ENCODE measurements at regions not wholly inside any gene's neighbourhood (a gene's known extent, or its start where the extent isn't known, plus 50 kb on each side); places are given as distances from the start of the nearest gene placed in this dataset.
"Not testable (repeated sequence)": the region's sequence is repeated elsewhere in the genome, so short reads cannot be mapped to it uniquely, and the experiment has no call there.

- no peak for DNase-seq
These were observed 149.5 kb upstream of the RUNX1 start for GRCh38 chr21:35198565-35198964.

DNA sequence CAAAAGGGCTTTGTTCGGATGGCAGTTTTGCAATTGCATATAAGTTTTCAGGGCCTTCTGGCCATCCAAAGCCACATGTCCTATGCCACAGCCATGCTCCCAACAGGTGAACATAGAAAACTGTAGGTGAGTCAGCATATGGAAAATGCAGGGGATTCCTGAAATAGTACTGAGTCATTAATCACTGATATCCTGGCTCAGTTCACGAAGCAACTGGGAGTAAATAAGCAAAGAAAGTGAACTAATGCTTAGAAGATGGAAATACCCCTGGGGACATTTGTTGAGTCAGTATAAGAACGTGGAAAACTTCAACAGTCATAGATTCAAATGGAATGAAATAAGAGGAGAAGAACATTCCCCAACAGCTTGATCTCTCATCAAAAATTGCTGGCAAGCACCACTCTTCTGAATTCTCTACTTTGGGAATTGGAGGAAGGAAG, 148.9 kb upstream of the RUNX1 start:
- no peak for DNase-seq

- DNase-seq = no peak
These were observed 148.1 kb upstream of the RUNX1 start for GRCh38 chr21:35197191-35197590.

GRCh38 chr21:35196128-35196527, 147.0 kb upstream of the RUNX1 start:
- DNase-seq = no peak

DNA sequence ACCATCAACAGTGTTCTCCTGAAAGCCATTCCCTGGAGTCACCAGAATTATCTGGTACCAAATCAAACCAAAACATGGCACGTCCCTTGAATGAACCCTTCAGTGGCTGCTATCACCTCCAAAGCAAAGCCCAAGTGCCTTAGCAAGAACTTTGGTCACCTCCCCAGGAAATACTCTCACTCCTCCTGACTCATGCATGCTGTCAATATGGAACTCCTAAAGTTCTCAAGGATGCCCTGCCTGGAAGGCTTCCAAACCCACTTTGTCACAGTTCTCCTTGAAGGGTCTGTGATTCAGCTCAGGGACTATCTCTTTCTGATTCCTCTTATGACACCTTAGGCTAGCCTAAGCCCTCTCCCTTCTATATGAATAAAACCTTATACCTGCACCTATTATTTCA, 146.1 kb upstream of the RUNX1 start:
- no peak for DNase-seq

GRCh38 chr21:35191754-35192153, 142.7 kb upstream of the RUNX1 start:
- DNase-seq = no peak

GRCh38 chr21:35191128-35191527, 142.0 kb upstream of the RUNX1 start:
- no peak for DNase-seq

GRCh38 chr21:35190201-35190701, 141.1 kb upstream of the RUNX1 start:
- no peak for DNase-seq

DNA sequence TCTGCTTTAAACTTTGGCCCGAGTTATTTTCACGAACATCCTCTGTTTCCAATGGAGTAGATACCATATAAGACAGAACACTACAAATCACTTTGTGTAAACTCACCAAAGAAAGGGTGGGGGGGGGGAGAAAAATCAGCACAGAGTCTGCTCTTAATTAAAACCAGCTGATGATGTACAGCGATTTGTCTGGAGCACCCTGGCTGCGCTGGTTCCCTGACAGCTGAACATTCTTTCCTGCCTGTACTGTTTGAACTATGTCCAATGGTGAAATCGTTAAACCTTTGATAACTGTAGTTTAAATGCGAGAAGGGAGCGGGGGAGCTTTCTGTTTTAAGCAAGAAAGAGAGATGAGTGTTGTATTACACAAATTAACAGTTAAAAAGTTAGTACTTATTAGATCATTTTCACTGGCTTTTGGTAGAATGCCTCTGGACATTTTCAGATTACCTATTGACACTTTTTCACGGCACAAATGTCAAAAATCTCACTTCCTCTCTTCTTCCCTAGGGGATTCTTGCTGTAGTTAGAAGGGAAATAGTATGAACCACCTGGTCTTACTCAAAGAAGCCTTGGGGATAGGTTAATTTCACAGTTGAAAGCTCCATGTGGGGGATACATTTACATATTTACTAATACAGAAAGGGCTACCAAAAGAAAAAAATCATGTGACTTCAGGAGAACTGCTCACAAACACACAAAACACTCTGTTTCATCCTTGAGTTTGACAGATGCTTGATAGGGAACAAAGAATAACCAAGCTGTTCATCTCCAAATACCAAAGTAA, 140.2 kb upstream of the RUNX1 start:
- no peak for DNase-seq

- not testable (repeated sequence) for DNase-seq
These were observed 134.3 kb upstream of the RUNX1 start for GRCh38 chr21:35183389-35183788.

DNA sequence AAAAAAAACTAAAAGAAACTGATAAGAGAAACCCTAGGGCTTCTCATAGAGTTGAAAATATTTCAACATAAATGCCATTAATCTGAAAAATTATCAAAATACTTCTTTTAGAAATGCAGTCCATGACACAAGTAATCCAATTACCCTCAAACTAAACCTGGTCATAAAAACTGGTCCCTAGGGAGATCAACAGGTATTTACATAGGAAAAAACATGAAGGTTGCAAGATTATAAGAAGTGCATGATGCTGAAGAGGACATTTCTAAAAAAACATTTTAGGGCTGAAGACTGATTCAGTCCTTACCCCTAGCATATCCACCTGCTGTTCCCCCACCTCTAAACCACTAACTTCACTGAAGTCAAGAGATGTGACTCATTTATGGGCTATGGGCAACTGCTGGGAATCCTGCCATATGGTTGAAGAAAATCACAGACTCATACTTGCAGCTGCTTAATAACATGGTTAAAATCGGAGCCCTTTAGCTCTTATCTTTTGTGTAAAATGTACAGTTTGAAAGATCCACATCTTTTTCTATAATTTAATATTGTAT, 131.0 kb upstream of the RUNX1 start:
- no peak for DNase-seq

DNA sequence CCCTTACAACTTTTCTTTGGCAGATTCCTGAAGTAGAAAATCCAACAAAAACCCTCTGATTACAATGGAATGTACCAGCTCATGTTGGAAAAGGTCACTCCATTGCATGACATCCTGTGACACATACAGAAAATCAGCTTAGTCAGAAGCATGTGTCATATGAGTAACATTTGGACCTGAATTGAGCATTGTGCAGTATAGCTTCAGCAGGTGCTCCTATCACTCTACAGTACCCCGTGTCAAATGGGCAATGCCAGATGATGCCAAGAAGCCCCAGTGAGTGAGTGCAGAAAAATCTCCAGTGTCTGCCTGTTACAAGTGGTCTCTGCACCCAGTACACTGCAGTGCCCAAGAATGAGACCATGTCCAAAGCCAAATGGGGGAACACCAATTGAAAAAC, 129.7 kb upstream of the RUNX1 start:
- no peak for DNase-seq

GRCh38 chr21:35178098-35178497, 129.0 kb upstream of the RUNX1 start:
- no peak for DNase-seq

GRCh38 chr21:35172231-35172630, 123.1 kb upstream of the RUNX1 start:
- no peak for DNase-seq

- DNase-seq = no peak
These were observed 122.3 kb upstream of the RUNX1 start for GRCh38 chr21:35171385-35171784.

- DNase-seq = no peak
These were observed 121.7 kb upstream of the RUNX1 start for GRCh38 chr21:35170818-35171217.

GRCh38 chr21:35170244-35170643, 121.1 kb upstream of the RUNX1 start:
- no peak for DNase-seq

DNA sequence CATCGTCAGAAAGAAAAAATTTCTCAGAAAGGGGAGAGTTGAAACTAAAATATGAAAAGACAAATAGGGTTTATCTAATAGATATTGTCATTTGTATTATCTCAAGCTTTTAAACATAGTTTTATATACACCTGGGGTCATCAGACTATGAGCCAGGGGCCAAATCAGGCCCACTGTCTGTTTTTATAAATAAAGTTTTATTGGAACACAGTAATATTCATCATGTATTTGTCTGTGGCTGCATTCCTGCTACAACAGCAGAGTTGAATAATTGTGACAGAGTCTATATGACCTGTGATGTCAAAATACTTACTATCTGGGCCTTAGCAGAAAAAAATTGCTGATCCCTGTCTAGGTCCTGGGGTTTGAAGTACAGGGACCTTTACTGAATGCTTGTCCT, 120.5 kb upstream of the RUNX1 start:
- DNase-seq = no peak

GRCh38 chr21:35168735-35169134, 119.6 kb upstream of the RUNX1 start:
- no peak for DNase-seq

- no peak for DNase-seq
These were observed 115.9 kb upstream of the RUNX1 start for GRCh38 chr21:35164971-35165483.

GRCh38 chr21:35164380-35164779, 115.3 kb upstream of the RUNX1 start:
- no peak for DNase-seq

- DNase-seq = no peak
These were observed 114.3 kb upstream of the RUNX1 start for GRCh38 chr21:35163411-35163810.

DNA sequence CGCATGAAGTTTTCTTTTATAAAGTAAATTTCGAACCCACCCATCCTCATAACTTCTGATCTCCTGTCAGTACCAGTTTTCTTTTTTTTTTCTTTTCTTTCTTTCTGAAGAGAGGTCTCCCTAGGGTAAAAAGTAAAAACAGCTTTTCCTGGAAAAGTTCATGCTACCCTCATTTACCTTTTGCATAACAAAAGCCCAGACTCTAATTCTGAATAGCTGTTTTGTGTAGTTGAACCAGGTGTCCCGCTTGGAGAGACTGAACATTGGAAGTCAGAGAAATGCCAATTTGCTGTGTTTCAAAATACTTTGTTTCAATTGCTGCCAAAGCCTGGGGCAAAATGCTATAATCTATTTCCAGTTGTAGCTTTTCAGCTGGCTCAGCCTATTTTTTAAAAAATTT, 113.7 kb upstream of the RUNX1 start:
- no peak for DNase-seq

DNA sequence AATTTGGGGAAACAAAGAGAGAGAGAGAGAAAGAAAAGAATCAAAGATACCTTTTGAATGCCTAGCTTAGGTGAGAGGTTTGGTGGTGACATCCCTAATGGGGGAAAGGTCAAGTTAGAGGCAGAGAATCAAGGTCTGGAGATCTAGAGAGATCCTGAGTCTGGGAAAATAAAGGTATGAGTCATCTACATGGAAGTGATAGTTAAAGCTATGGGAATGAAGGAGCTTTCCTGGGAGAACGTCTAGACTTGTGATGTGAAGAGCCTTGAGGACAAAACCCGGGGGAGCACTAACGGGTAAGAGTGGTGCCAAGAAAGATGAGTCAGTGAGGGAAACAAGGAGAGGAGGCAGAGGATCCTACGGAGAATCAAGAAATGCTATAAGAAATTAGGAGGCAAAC, 110.8 kb upstream of the RUNX1 start:
- no peak for DNase-seq
